ENCODE measurements at regions not wholly inside any gene's neighbourhood (a gene's known extent, or its start where the extent isn't known, plus 50 kb on each side); places are given as distances from the start of the nearest gene placed in this dataset.

DNA sequence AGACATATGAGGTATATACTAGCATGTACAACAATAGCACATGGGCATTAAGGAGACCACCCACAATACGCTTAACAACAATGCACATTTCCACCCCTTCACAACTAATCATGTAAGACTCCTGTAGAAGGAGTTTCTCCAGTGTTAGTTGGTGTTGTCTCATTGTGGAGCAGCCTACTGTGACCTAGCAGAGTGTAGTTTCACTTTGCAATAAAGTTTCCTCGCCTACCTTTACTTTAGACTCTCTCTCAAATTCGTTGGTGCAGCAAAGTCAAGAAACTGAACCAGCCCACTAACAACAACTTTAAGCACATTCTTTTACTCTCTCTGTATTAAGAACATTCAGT lies 863.6 kb downstream of the FAM181B start:
- TF ChIP-seq RCOR1 (IDR thresholded peaks at IDR 0.05; ENCODE audit: insufficient replicate concordance, low read length) (no peak), MAZ (IDR thresholded peaks at IDR 0.05; ENCODE audit: borderline replicate concordance, low read depth, low read length) (no peak), POLR2A (IDR thresholded peaks at IDR 0.05; ENCODE audit: low read depth, low read length) (no peak), RFX5 (IDR thresholded peaks at IDR 0.05; ENCODE audit: low read depth, low read length) (no peak)
- TF ChIP-seq, protein P1, sequence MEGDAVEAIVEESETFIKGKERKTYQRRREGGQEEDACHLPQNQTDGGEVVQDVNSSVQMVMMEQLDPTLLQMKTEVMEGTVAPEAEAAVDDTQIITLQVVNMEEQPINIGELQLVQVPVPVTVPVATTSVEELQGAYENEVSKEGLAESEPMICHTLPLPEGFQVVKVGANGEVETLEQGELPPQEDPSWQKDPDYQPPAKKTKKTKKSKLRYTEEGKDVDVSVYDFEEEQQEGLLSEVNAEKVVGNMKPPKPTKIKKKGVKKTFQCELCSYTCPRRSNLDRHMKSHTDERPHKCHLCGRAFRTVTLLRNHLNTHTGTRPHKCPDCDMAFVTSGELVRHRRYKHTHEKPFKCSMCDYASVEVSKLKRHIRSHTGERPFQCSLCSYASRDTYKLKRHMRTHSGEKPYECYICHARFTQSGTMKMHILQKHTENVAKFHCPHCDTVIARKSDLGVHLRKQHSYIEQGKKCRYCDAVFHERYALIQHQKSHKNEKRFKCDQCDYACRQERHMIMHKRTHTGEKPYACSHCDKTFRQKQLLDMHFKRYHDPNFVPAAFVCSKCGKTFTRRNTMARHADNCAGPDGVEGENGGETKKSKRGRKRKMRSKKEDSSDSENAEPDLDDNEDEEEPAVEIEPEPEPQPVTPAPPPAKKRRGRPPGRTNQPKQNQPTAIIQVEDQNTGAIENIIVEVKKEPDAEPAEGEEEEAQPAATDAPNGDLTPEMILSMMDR (conservative IDR thresholded peaks at IDR 0.05; ENCODE audit: low read depth, low read length) = no peak
- TF ChIP-seq, protein P2, sequence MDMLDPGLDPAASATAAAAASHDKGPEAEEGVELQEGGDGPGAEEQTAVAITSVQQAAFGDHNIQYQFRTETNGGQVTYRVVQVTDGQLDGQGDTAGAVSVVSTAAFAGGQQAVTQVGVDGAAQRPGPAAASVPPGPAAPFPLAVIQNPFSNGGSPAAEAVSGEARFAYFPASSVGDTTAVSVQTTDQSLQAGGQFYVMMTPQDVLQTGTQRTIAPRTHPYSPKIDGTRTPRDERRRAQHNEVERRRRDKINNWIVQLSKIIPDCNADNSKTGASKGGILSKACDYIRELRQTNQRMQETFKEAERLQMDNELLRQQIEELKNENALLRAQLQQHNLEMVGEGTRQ (IDR thresholded peaks at IDR 0.05; ENCODE audit: low read depth, low read length) = no peak
